Vagina (tissue), 2 donors: ENCODE measurements at regions not wholly inside any gene's neighbourhood (a gene's known extent, or its start where the extent isn't known, plus 50 kb on each side); places are given as distances from the start of the nearest gene placed in this dataset.

Experiments used
- POLR2A ChIP-seq, 2 donors: fragments of 450-650 bp; IDR thresholded peaks; one replicate each; pipeline ENCODE4 v1.6.1; 2017; ENCODE audit warnings: antibody characterized with exemption in 2 of 2, mild to moderate bottlenecking in 2 of 2, moderate library complexity in 2 of 2
- TF ChIP-seq, protein P1 (sequence below), 3 experiments: fragments of 450-650 bp in 2 of 3; fragments of 200-600 bp in 1 of 3; sonication (generic) in 1 of 3; IDR thresholded peaks; one replicate each; pipeline ENCODE4 v1.5.1; 2017 to 2019; ENCODE audit warnings: antibody characterized with exemption in 3 of 3, mild to moderate bottlenecking in 2 of 3, moderate library complexity in 2 of 3

- TF ChIP-seq, protein P1, sequence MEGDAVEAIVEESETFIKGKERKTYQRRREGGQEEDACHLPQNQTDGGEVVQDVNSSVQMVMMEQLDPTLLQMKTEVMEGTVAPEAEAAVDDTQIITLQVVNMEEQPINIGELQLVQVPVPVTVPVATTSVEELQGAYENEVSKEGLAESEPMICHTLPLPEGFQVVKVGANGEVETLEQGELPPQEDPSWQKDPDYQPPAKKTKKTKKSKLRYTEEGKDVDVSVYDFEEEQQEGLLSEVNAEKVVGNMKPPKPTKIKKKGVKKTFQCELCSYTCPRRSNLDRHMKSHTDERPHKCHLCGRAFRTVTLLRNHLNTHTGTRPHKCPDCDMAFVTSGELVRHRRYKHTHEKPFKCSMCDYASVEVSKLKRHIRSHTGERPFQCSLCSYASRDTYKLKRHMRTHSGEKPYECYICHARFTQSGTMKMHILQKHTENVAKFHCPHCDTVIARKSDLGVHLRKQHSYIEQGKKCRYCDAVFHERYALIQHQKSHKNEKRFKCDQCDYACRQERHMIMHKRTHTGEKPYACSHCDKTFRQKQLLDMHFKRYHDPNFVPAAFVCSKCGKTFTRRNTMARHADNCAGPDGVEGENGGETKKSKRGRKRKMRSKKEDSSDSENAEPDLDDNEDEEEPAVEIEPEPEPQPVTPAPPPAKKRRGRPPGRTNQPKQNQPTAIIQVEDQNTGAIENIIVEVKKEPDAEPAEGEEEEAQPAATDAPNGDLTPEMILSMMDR (IDR thresholded peaks at IDR 0.05), result no peak
- no peak for TF ChIP-seq POLR2A (IDR thresholded peaks at IDR 0.05)
Measured at GRCh38 chr7:27344471-27344870, 101.9 kb downstream of the EVX1 start.
